Spleen (tissue), 11 donors: ENCODE measurements at regions not wholly inside any gene's neighbourhood (a gene's known extent, or its start where the extent isn't known, plus 50 kb on each side); places are given as distances from the start of the nearest gene placed in this dataset.
A peak's percentile ranks its signal among the peaks of the same experiment; 100 is the strongest.

Experiments used
- DNase-seq: peaks from one replicate; pipeline ENCODE4 v3.0.0-alpha.2; 2020
- H3K27ac ChIP-seq, 8 donors: fragments of 200-600 bp; sonication (generic) in 7 of 8; 1 replicate in 4 of 8; 2 replicates in 4 of 8; pipeline versions ENCODE4 v1.5.0 to v1.8.0; 2016 to 2021; ENCODE audit warnings: inconsistent platforms in 4 of 8, mild to moderate bottlenecking in 4 of 8, moderate library complexity in 1 of 8
- H3K27me3 ChIP-seq, 7 donors: fragments of 200-600 bp; sonication (generic) in 6 of 7; replicated peaks in 1 of 7; 1 replicate in 4 of 7; 2 replicates in 3 of 7; pipeline versions ENCODE4 v1.5.0 to v1.8.0; 2016 to 2021; ENCODE audit warnings: inconsistent platforms in 3 of 7, mild to moderate bottlenecking in 1 of 7
- H3K36me3 ChIP-seq, 6 donors: fragments of 200-600 bp; sonication (generic) in 5 of 6; 1 replicate in 4 of 6; 2 replicates in 2 of 6; pipeline versions ENCODE4 v1.5.0 to v1.8.0; 2016 to 2021; ENCODE audit warnings: inconsistent platforms in 2 of 6
- H3K4me1 ChIP-seq, 6 donors: fragments of 200-600 bp; sonication (generic) in 5 of 6; 1 replicate in 3 of 6; 2 replicates in 3 of 6; pipeline versions ENCODE4 v1.5.0 to v1.8.0; 2016 to 2021; ENCODE audit warnings: inconsistent platforms in 3 of 6
- H3K4me3 ChIP-seq, 8 donors: fragments of 200-600 bp; sonication (generic) in 7 of 8; 1 replicate in 4 of 8; 2 replicates in 4 of 8; pipeline versions ENCODE4 v1.5.0 to v1.8.0; 2016 to 2021; ENCODE audit warnings: inconsistent platforms in 4 of 8, mild to moderate bottlenecking in 4 of 8, moderate library complexity in 2 of 8
- H3K9me3 ChIP-seq, 8 donors: fragments of 200-600 bp; sonication (generic) in 7 of 8; 1 replicate in 4 of 8; 2 replicates in 4 of 8; pipeline versions ENCODE4 v1.5.0 to v1.8.0; 2016 to 2021; ENCODE audit warnings: inconsistent platforms in 4 of 8
- CTCF ChIP-seq, 11 experiments: fragments of 200-600 bp in 7 of 11; fragments of 450-650 bp in 4 of 11; sonication (generic) in 4 of 11; IDR thresholded peaks in 8 of 11; conservative IDR thresholded peaks in 3 of 11; 1 replicate in 7 of 11; 2 replicates in 4 of 11; pipeline versions ENCODE4 v1.4.0 to v1.8.0; 2016 to 2021; ENCODE audit warnings: antibody characterized with exemption in 11 of 11, inconsistent platforms in 4 of 11, mild to moderate bottlenecking in 1 of 11
- POLR2A ChIP-seq, 3 donors: fragments of 450-650 bp; IDR thresholded peaks; one replicate each; pipeline ENCODE4 v1.5.1; 2017; ENCODE audit warnings: antibody characterized with exemption in 3 of 3, mild to moderate bottlenecking in 1 of 3
- POLR2AphosphoS5 ChIP-seq, 3 donors: sonication (generic); formaldehyde crosslinking; IDR thresholded peaks; one replicate each; pipeline ENCODE4 v1.5.1; 2017; ENCODE audit warnings: antibody characterized with exemption in 3 of 3
- WGBS, 5 donors: extraction: QIAGEN DNeasy Blood & Tissue Kit in 3 of 5; methylation state at CpG; one replicate each; pipeline versions ENCODE4 v1.1.5 to v1.1.7; 2013 to 2018; 5-methylcytosine and 5-hydroxymethylcytosine counted together
- intact Hi-C: fragments of 100-400 bp; cut with DNase I; formaldehyde crosslinking; loops from one replicate; pipeline ENCODE4 v1.15.0; 2023; ENCODE audit warnings: low total_unique reads
- donor health status: healthy with polysubstance abuse.
- donor health status: DM: no; HTN: no; CAD: no; lungs with moderate emphysema.
- donor health status: DM: no; HTN: no; CAD: no.
- donor health status: Bipolar disorder and iron deficiency.
- donor health status: healthy.
- donor health status: DM: no; HTN: no; CAD: no.
- donor health status: DM: yes; HTN: yes; CAD: no.

GRCh38 chr15:31156808-31157207 is 55.3 kb upstream of the TRPM1 start:
- H3K27me3 ChIP-seq = peaks cover 0 to 9% (median 0%) of the 10 kb centered on the region in 7 donors
- no peak for TF ChIP-seq POLR2AphosphoS5 (IDR thresholded peaks at IDR 0.05)
- no peak for TF ChIP-seq POLR2A (IDR thresholded peaks at IDR 0.05)
- no peak for TF ChIP-seq CTCF (IDR thresholded peaks at IDR 0.05 in 8 of 11, conservative IDR thresholded peaks at IDR 0.05 in 3 of 11)
- H3K9me3 ChIP-seq = no peaks in the 10 kb centered on the region
- H3K36me3 ChIP-seq = no peaks in the 10 kb centered on the region
- intact Hi-C loops = no loop called here
- H3K4me1 ChIP-seq = no peaks in the 10 kb centered on the region
- DNase-seq = no peak
- H3K27ac ChIP-seq = no peak overlapping the region
- no peak overlapping the region for H3K4me3 ChIP-seq
- 88 to 96% (median 89%) methylated on average over 4 of the region's 4 CpGs for WGBS, 5 donors

DNA sequence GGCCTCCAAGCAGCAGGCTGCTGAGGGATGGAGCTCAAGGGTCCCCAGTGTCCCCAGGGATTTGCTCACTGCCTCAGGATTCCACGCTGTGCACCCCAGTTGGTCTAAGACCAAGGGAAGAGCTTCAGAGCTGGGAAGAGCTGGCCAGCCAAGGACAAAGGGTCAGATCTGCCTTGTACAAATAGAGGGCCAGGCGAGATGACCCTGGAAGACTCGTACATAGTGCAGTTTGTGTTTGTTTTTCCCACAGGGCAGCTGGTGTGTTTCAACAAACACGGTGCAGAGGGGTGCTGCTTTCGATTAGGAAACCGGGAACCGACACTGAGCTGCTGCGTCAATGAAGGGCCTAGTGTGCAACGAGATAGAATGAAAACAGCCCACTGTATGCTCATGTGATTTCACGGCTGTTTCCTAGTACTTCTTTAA is 56.1 kb upstream of the TRPM1 start:
- H3K4me1 ChIP-seq = no peaks in the 10 kb centered on the region
- peaks cover 0 to 9% (median 0%) of the 10 kb centered on the region in 7 donors for H3K27me3 ChIP-seq
- no peak overlapping the region for H3K4me3 ChIP-seq
- 83 to 94% (median 85%) methylated on average over 10 of the region's 10 CpGs for WGBS, 5 donors
- H3K9me3 ChIP-seq = no peaks in the 10 kb centered on the region
- no peaks in the 10 kb centered on the region for H3K36me3 ChIP-seq
- TF ChIP-seq POLR2AphosphoS5 (IDR thresholded peaks at IDR 0.05) (no peak), POLR2A (IDR thresholded peaks at IDR 0.05) (no peak), CTCF (IDR thresholded peaks at IDR 0.05 in 8 of 11, conservative IDR thresholded peaks at IDR 0.05 in 3 of 11) (no peak)
- H3K27ac ChIP-seq = no peak overlapping the region
- intact Hi-C loops = no loop called here
- DNase-seq = peak; percentile 17

- WGBS, 5 donors = 65 to 83% (median 80%) methylated on average over 11 of the region's 11 CpGs
- no peak overlapping the region for H3K27ac ChIP-seq
- peak; percentile 18 for DNase-seq
Observed at GRCh38 chr15:31158858-31159569, 57.5 kb upstream of the TRPM1 start.

More at GRCh38 chr15:31158858-31159569, 57.5 kb upstream of the TRPM1 start:
- TF ChIP-seq CTCF (IDR thresholded peaks at IDR 0.05 in 8 of 11, conservative IDR thresholded peaks at IDR 0.05 in 3 of 11) (no peak), POLR2AphosphoS5 (IDR thresholded peaks at IDR 0.05) (no peak), POLR2A (IDR thresholded peaks at IDR 0.05) (no peak)
- Histone ChIP-seq H3K4me1 (no peaks in the 10 kb centered on the region), H3K36me3 (no peaks in the 10 kb centered on the region), H3K27me3 (peaks cover 0 to 9% (median 0%) of the 10 kb centered on the region in 7 donors), H3K9me3 (no peaks in the 10 kb centered on the region), H3K4me3 (no peak overlapping the region)
- intact Hi-C loops = no loop called here
